ENCODE measurements at regions not wholly inside any gene's neighbourhood (a gene's known extent, or its start where the extent isn't known, plus 50 kb on each side); places are given as distances from the start of the nearest gene placed in this dataset.

- TF ChIP-seq CTCF (IDR thresholded peaks at IDR 0.05; ENCODE audit: borderline replicate concordance), result no peak
- intact Hi-C loops (cut with micrococcal nuclease), result no loop called here
Observed at GRCh38 chrX:121160987-121161386, 113.6 kb downstream of the GLUD2 start.

GRCh38 chrX:121161501-121161933 is 114.1 kb downstream of the GLUD2 start:
- Histone ChIP-seq H3K27ac (replicated peaks) (no peak overlapping the region), H3K9me3 (replicated peaks) (no peaks in the 10 kb centered on the region), H3K27me3 (ENCODE audit: low read depth) (no peaks in the 10 kb centered on the region), H3K4me1 (no peaks in the 10 kb centered on the region), H3K36me3 (no peaks in the 10 kb centered on the region), H3K4me3 (no peak overlapping the region)
- intact Hi-C loops (cut with micrococcal nuclease), result no loop called here
- TF ChIP-seq CTCF (IDR thresholded peaks at IDR 0.05; ENCODE audit: borderline replicate concordance), result no peak
- DNase-seq, result no peak

More at GRCh38 chrX:121160987-121161386, 113.6 kb downstream of the GLUD2 start:
- H3K4me1 ChIP-seq, result no peaks in the 10 kb centered on the region
- no peaks in the 10 kb centered on the region for H3K36me3 ChIP-seq
- DNase-seq, result no peak
- H3K9me3 ChIP-seq (replicated peaks), result no peaks in the 10 kb centered on the region
- H3K4me3 ChIP-seq, result no peak overlapping the region
- H3K27me3 ChIP-seq (ENCODE audit: low read depth), result no peaks in the 10 kb centered on the region
- H3K27ac ChIP-seq (replicated peaks), result no peak overlapping the region

DNA sequence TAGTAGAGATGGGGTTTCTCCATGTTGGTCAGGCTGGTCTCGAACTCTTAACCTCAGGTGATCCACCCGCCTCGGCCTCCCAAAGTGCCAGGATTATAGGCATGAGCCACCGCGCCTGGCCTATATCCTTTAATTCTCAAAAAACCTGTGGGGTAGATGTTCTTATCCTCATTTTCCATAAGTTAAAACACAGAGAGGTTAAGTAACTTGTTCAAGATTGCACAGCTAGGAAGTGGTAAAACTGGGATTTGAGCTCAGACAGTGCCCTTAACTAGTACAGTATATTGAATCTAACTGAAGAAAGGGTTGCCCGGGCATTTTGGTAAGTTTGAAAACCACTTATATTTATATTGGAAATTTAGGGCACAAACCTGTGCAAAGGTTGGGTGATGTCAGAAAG is 116.0 kb downstream of the GLUD2 start:
- intact Hi-C loops (cut with micrococcal nuclease), result no loop called here
- Histone ChIP-seq H3K27ac (replicated peaks) (no peak overlapping the region), H3K36me3 (no peaks in the 10 kb centered on the region), H3K27me3 (ENCODE audit: low read depth) (no peaks in the 10 kb centered on the region), H3K4me3 (no peak overlapping the region), H3K9me3 (replicated peaks) (no peaks in the 10 kb centered on the region), H3K4me1 (no peaks in the 10 kb centered on the region)
- DNase-seq, result no peak
- no peak for TF ChIP-seq CTCF (IDR thresholded peaks at IDR 0.05; ENCODE audit: borderline replicate concordance)

GRCh38 chrX:121165930-121166359 is 118.5 kb downstream of the GLUD2 start:
- H3K4me3 ChIP-seq, result no peak overlapping the region
- DNase-seq, result no peak
- TF ChIP-seq CTCF (IDR thresholded peaks at IDR 0.05; ENCODE audit: borderline replicate concordance), result no peak

GRCh38 chrX:121169099-121170035 is 122.0 kb downstream of the GLUD2 start:
- no peak for DNase-seq
- Histone ChIP-seq H3K27ac (replicated peaks) (no peak overlapping the region), H3K9me3 (replicated peaks) (no peaks in the 10 kb centered on the region), H3K36me3 (no peaks in the 10 kb centered on the region), H3K4me3 (no peak overlapping the region), H3K4me1 (no peaks in the 10 kb centered on the region), H3K27me3 (ENCODE audit: low read depth) (no peaks in the 10 kb centered on the region)
- no peak for TF ChIP-seq CTCF (IDR thresholded peaks at IDR 0.05; ENCODE audit: borderline replicate concordance)
- intact Hi-C loops (cut with micrococcal nuclease), result no loop called here

More at GRCh38 chrX:121165930-121166359, 118.5 kb downstream of the GLUD2 start:
- Histone ChIP-seq H3K36me3 (no peaks in the 10 kb centered on the region), H3K27me3 (ENCODE audit: low read depth) (no peaks in the 10 kb centered on the region), H3K27ac (replicated peaks) (no peak overlapping the region), H3K4me1 (no peaks in the 10 kb centered on the region), H3K9me3 (replicated peaks) (no peaks in the 10 kb centered on the region)
- intact Hi-C loops (cut with micrococcal nuclease), result no loop called here

All from left ventricle myocardium inferior (tissue), 1 donor.